Peyer's patch (tissue), 4 donors: ENCODE measurements at regions not wholly inside any gene's neighbourhood (a gene's known extent, or its start where the extent isn't known, plus 50 kb on each side); places are given as distances from the start of the nearest gene placed in this dataset.

Experiments used
- DNase-seq, 3 donors: peaks; one replicate each; pipeline ENCODE4 v3.0.0-alpha.2; 2017 to 2019
- H3K27ac ChIP-seq, 4 donors: fragments of 200-600 bp; sonication (generic); one replicate each; pipeline ENCODE4 v1.5.1; 2016 to 2019
- H3K27me3 ChIP-seq, 2 donors: fragments of 200-600 bp; sonication (generic); one replicate each; pipeline ENCODE4 v1.5.1; 2019
- H3K36me3 ChIP-seq, 3 donors: fragments of 200-600 bp; sonication (generic); one replicate each; pipeline ENCODE4 v1.5.1; 2016 to 2019
- H3K4me1 ChIP-seq, 4 donors: fragments of 200-600 bp; sonication (generic); one replicate each; pipeline ENCODE4 v1.5.1; 2016 to 2019
- H3K4me3 ChIP-seq, 4 donors: fragments of 200-600 bp; sonication (generic); 1 replicate in 3 of 4; 2 replicates in 1 of 4; pipeline ENCODE4 v1.5.1; 2016 to 2019; ENCODE audit warnings: mild to moderate bottlenecking in 1 of 4
- H3K9me3 ChIP-seq, 4 donors: fragments of 200-600 bp; sonication (generic); one replicate each; pipeline ENCODE4 v1.5.1; 2016 to 2019; ENCODE audit warnings: mild to moderate bottlenecking in 1 of 4
- POLR2A ChIP-seq, 2 donors: fragments of 450-650 bp; IDR thresholded peaks; one replicate each; pipeline ENCODE4 v1.5.1; 2017; ENCODE audit warnings: antibody characterized with exemption in 2 of 2, mild to moderate bottlenecking in 2 of 2, moderate library complexity in 2 of 2
- TF ChIP-seq, protein P1 (sequence below), 6 experiments: fragments of 450-650 bp in 4 of 6; fragments of 200-600 bp in 2 of 6; sonication (generic) in 1 of 6; IDR thresholded peaks; one replicate each; pipeline ENCODE4 v1.5.1; 2017 to 2019; ENCODE audit warnings: antibody characterized with exemption in 6 of 6, mild to moderate bottlenecking in 3 of 6, moderate library complexity in 1 of 6

DNA sequence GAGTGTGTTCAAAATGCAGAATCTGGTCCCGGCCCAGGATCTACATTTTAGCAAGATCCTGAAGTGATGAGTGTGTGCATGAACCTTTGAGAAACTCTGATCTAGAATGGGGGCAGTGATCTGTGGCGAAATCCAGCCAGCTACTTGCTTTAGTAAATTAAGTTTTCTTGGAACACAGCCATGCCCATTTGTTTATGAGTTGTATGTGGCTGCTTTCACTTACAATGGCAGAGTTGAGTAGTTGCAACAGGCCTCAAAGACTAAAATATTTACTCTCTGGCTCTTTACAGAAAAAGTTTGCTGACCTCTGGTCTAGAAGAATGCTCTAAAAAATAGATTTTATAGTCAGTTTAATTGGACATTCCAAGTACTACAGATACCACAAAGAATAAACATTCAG lies 588.3 kb downstream of the BNC2 start:
- DNase-seq: no peak
- Histone ChIP-seq H3K36me3 (no peaks in the 10 kb centered on the region), H3K9me3 (no peaks in the 10 kb centered on the region), H3K27me3 (no peaks in the 10 kb centered on the region), H3K27ac (no peak overlapping the region), H3K4me1 (peaks cover 0 to 7% (median 0%) of the 10 kb centered on the region in 4 donors), H3K4me3 (no peak overlapping the region)
- TF ChIP-seq, protein P1, sequence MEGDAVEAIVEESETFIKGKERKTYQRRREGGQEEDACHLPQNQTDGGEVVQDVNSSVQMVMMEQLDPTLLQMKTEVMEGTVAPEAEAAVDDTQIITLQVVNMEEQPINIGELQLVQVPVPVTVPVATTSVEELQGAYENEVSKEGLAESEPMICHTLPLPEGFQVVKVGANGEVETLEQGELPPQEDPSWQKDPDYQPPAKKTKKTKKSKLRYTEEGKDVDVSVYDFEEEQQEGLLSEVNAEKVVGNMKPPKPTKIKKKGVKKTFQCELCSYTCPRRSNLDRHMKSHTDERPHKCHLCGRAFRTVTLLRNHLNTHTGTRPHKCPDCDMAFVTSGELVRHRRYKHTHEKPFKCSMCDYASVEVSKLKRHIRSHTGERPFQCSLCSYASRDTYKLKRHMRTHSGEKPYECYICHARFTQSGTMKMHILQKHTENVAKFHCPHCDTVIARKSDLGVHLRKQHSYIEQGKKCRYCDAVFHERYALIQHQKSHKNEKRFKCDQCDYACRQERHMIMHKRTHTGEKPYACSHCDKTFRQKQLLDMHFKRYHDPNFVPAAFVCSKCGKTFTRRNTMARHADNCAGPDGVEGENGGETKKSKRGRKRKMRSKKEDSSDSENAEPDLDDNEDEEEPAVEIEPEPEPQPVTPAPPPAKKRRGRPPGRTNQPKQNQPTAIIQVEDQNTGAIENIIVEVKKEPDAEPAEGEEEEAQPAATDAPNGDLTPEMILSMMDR (IDR thresholded peaks at IDR 0.05): no peak
- TF ChIP-seq POLR2A (IDR thresholded peaks at IDR 0.05): no peak

DNA sequence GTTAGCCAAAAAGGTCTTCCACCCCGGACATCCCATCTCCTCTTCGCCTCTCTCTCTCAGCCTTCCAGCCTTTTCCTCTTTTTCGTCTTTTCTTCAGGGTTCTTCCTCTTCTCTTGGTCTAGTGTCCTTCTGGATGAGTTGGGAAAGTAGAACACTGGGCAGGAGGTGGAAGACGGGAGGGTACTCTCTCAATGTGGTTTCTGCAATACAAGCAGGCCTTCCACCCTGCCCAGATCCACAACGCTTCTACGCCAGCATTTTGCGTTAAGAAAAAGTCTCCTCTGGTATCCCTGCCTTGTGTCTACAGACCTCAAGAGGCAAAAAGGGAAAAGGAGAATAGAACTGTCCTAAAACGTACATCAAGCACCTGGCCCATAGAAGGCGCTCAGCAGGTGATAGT lies 587.8 kb downstream of the BNC2 start:
- H3K4me3 ChIP-seq: no peak overlapping the region
- H3K4me1 ChIP-seq: peaks cover 0 to 7% (median 0%) of the 10 kb centered on the region in 4 donors
- DNase-seq: no peak
- H3K36me3 ChIP-seq: no peaks in the 10 kb centered on the region
- no peaks in the 10 kb centered on the region for H3K27me3 ChIP-seq
- TF ChIP-seq, protein P1 (IDR thresholded peaks at IDR 0.05): no peak
- TF ChIP-seq POLR2A (IDR thresholded peaks at IDR 0.05): no peak
- H3K9me3 ChIP-seq: no peaks in the 10 kb centered on the region
- H3K27ac ChIP-seq: no peak overlapping the region

DNA sequence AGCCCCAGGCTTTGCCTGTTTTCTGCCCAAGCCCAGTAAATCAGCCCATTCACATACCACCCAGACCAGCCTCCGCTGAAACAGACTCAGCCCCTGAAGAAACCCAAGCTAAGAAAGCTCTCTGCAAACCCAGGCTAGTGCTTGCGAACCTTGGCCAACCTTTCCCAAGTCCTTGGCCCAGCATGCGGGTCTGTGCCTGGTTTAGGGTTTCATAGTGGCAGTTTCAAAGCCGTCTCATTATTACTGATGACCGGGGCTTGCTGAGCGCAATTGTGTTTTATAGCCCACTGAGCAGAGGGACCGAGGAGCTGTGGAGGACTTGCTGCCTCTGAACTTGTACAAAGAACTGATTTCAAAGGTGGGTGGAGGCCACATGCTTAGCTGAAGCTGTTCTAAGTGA lies 584.3 kb downstream of the BNC2 start:
- TF ChIP-seq POLR2A (IDR thresholded peaks at IDR 0.05): no peak
- TF ChIP-seq, protein P1 (IDR thresholded peaks at IDR 0.05): no peak
- no peaks in the 10 kb centered on the region for H3K9me3 ChIP-seq
- no peak for DNase-seq
- H3K4me1 ChIP-seq: peaks cover 0 to 7% (median 0%) of the 10 kb centered on the region in 4 donors
- H3K27ac ChIP-seq: no peak overlapping the region
- H3K4me3 ChIP-seq: no peak overlapping the region
- H3K27me3 ChIP-seq: no peaks in the 10 kb centered on the region
- no peaks in the 10 kb centered on the region for H3K36me3 ChIP-seq

DNA sequence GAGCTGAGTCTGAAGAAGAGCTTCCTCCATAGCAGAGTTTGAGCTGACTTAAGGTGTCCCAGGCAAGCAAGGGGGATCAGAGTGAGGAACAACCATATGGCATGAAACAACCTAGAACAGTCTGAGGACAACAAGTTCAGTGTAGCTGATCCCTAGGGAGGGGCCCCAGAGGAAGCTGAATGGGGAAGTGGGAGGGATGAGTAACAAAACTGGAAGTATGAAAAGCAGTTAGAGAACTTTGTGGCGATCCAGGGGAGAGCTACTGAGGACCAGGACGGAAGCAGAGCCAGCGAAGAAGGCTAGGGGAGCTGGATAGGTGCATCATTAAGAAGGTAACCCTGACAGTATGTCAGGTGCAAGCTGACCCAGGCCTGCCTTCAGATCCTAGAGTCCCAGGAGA lies 580.8 kb downstream of the BNC2 start:
- H3K36me3 ChIP-seq: no peaks in the 10 kb centered on the region
- TF ChIP-seq, protein P1 (IDR thresholded peaks at IDR 0.05): no peak
- no peak for TF ChIP-seq POLR2A (IDR thresholded peaks at IDR 0.05)
- no peak for DNase-seq
- H3K4me3 ChIP-seq: no peak overlapping the region
- H3K27ac ChIP-seq: no peak overlapping the region
- H3K9me3 ChIP-seq: no peaks in the 10 kb centered on the region
- H3K27me3 ChIP-seq: no peaks in the 10 kb centered on the region
- no peaks in the 10 kb centered on the region for H3K4me1 ChIP-seq

DNA sequence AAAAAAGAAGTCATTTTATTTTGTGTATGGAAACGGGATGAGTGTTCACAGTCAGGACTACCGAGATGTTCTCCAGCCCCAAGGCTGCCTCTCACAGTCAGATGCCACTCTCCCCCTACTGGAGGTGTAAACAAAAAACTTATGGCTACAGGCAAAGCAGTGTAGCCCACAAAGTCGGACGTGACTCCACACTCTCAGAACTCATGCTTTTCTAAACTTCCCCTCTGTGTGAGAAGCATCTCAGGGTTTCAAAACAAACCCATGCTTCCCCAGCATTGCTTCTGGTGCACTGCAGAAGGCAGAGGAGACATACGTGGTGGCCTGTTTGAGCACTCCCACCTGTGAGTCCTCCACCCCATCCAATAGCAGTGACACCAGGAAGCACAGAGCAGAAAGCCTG lies 580.3 kb downstream of the BNC2 start:
- no peak for DNase-seq
- Histone ChIP-seq H3K27ac (no peak overlapping the region), H3K9me3 (no peaks in the 10 kb centered on the region), H3K4me1 (no peaks in the 10 kb centered on the region), H3K4me3 (no peak overlapping the region), H3K36me3 (no peaks in the 10 kb centered on the region), H3K27me3 (no peaks in the 10 kb centered on the region)
- no peak for TF ChIP-seq POLR2A (IDR thresholded peaks at IDR 0.05)
- TF ChIP-seq, protein P1 (IDR thresholded peaks at IDR 0.05): no peak

DNA sequence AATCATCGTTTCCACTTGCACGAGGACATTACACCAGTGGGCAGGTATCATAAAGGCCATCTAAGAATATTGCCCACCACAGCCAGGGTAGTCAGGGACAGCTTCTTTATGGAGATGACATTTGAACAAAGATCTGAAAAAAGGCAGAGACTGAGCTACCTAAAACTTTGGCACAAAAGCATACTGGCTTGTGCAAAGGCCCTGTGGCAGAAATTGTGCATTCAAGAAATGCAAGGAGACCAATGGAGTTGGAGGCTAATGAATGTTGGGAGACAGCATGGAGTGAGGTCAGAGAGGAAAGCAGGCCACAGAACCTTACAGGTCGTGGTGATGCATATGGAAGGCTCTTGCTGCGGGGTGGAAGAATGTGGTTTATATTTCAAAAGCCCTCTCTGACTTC lies 578.5 kb downstream of the BNC2 start:
- TF ChIP-seq, protein P1 (IDR thresholded peaks at IDR 0.05): no peak
- no peak for TF ChIP-seq POLR2A (IDR thresholded peaks at IDR 0.05)
- no peaks in the 10 kb centered on the region for H3K4me1 ChIP-seq
- no peaks in the 10 kb centered on the region for H3K9me3 ChIP-seq
- H3K27ac ChIP-seq: no peak overlapping the region
- no peak overlapping the region for H3K4me3 ChIP-seq
- H3K36me3 ChIP-seq: no peaks in the 10 kb centered on the region
- no peaks in the 10 kb centered on the region for H3K27me3 ChIP-seq
- no peak for DNase-seq
